HepG2 (cell line): ENCODE measurements at regions not wholly inside any gene's neighbourhood (a gene's known extent, or its start where the extent isn't known, plus 50 kb on each side); places are given as distances from the start of the nearest gene placed in this dataset.

Source experiments
- ARID5B ChIP-seq: IDR thresholded peaks from 2 replicates; pipeline ENCODE4 v1.4.0; 2020; ENCODE audit warnings: mild to moderate bottlenecking, missing genetic modification reagents
- ARNTL ChIP-seq: sonication (generic); formaldehyde crosslinking; IDR thresholded peaks from 2 replicates; pipeline ENCODE4 v1.4.0; 2020; ENCODE audit warnings: mild to moderate bottlenecking, missing genetic modification reagents
- CBFB ChIP-seq: sonication (generic); formaldehyde crosslinking; IDR thresholded peaks from 2 replicates; pipeline ENCODE4 v1.4.0; 2020; ENCODE audit warnings: missing genetic modification reagents
- CBX1 ChIP-seq: IDR thresholded peaks from one replicate; pipeline ENCODE4 v1.6.1; 2016; ENCODE audit warnings: antibody characterized with exemption, low read depth
- CBX5 ChIP-seq: sonication (generic); formaldehyde crosslinking; IDR thresholded peaks from 2 replicates; pipeline ENCODE4 v1.4.0; 2020; ENCODE audit warnings: missing genetic modification reagents, borderline replicate concordance
- HMG20B ChIP-seq: conservative IDR thresholded peaks from 2 replicates; pipeline ENCODE4 v1.6.1; 2016; ENCODE audit warnings: missing genetic modification reagents, missing compliant biosample characterization
- HOXA3 ChIP-seq: sonication (generic); formaldehyde crosslinking; IDR thresholded peaks from 2 replicates; pipeline ENCODE4 v1.5.0; 2020; ENCODE audit warnings: missing genetic modification reagents
- IKZF5 ChIP-seq: IDR thresholded peaks from 2 replicates; pipeline ENCODE4 v1.6.1; 2018; ENCODE audit warnings: missing genetic modification reagents, mild to moderate bottlenecking, missing compliant biosample characterization
- JUND ChIP-seq: sonication (generic); formaldehyde crosslinking; IDR thresholded peaks from 2 replicates; pipeline ENCODE4 v1.8.0; 2022; ENCODE audit warnings: mild to moderate bottlenecking, missing genetic modification reagents
- KLF16 ChIP-seq, 2 experiments: sonication (generic) in 1 of 2; formaldehyde crosslinking in 1 of 2; IDR thresholded peaks; 2 replicates each; pipeline versions ENCODE4 v1.6.1 to v1.8.0; 2016 to 2023; ENCODE audit warnings: missing genetic modification reagents in 2 of 2, missing compliant biosample characterization in 1 of 2
- LBX2 ChIP-seq: sonication (generic); formaldehyde crosslinking; IDR thresholded peaks from 2 replicates; pipeline ENCODE4 v1.5.0; 2020; ENCODE audit warnings: missing genetic modification reagents, mild to moderate bottlenecking, borderline replicate concordance
- NKX3-1 ChIP-seq: sonication (generic); formaldehyde crosslinking; IDR thresholded peaks from 2 replicates; pipeline ENCODE4 v1.5.0; 2020; ENCODE audit warnings: missing genetic modification reagents
- NR2C2 ChIP-seq: sonication (generic); formaldehyde crosslinking; IDR thresholded peaks from 2 replicates; pipeline ENCODE4 v1.4.0; 2020; ENCODE audit warnings: missing genetic modification reagents, mild to moderate bottlenecking, moderate library complexity, borderline replicate concordance
- PITX1 ChIP-seq: sonication (generic); formaldehyde crosslinking; IDR thresholded peaks from 2 replicates; pipeline ENCODE4 v1.5.1; 2020; ENCODE audit warnings: mild to moderate bottlenecking, missing genetic modification reagents
- SKI ChIP-seq: fragments of 450-650 bp; IDR thresholded peaks from one replicate; pipeline ENCODE4 v1.6.1; 2018; ENCODE audit warnings: mild to moderate bottlenecking; ENCODE audit not compliant: partially characterized antibody
- TBX3 ChIP-seq: fragments of 450-650 bp; IDR thresholded peaks from 2 replicates; pipeline ENCODE4 v1.6.1; 2017; ENCODE audit warnings: antibody characterized with exemption, mild to moderate bottlenecking, inconsistent platforms, borderline replicate concordance
- TCF12 ChIP-seq, 2 experiments: fragments of 450-650 bp in 1 of 2; sonication (generic) in 1 of 2; formaldehyde crosslinking in 1 of 2; IDR thresholded peaks; 2 replicates each; pipeline versions ENCODE4 v1.6.1 to v1.8.0; 2017 to 2022; ENCODE audit warnings: antibody characterized with exemption in 1 of 2, mild to moderate bottlenecking in 1 of 2, missing genetic modification reagents in 1 of 2, moderate library complexity in 1 of 2
- TCF7 ChIP-seq: sonication (generic); IDR thresholded peaks from 2 replicates; pipeline ENCODE4 v1.6.1; 2016; ENCODE audit warnings: antibody characterized with exemption, low read depth
- TCF7L2 ChIP-seq: IDR thresholded peaks from 2 replicates; pipeline ENCODE4 v1.6.1; 2011; ENCODE audit warnings: mild to moderate bottlenecking, low read depth, low read length, moderate library complexity
- THAP11 ChIP-seq: IDR thresholded peaks from 2 replicates; pipeline ENCODE4 v1.6.1; 2016; ENCODE audit warnings: missing biosample characterization, missing genetic modification reagents
- TOPORS ChIP-seq: sonication (generic); formaldehyde crosslinking; IDR thresholded peaks from 2 replicates; pipeline ENCODE4 v1.8.0; 2023; ENCODE audit warnings: mild to moderate bottlenecking, missing genetic modification reagents
- ZNF335 ChIP-seq: sonication (generic); formaldehyde crosslinking; IDR thresholded peaks from 2 replicates; pipeline ENCODE4 v1.4.0; 2020; ENCODE audit warnings: missing genetic modification reagents
- ZNF430 ChIP-seq: sonication (generic); formaldehyde crosslinking; IDR thresholded peaks from 2 replicates; pipeline ENCODE4 v1.9.0; 2021; ENCODE audit warnings: mild to moderate bottlenecking, missing genetic modification reagents
- ZNF460 ChIP-seq: sonication (generic); formaldehyde crosslinking; IDR thresholded peaks from 2 replicates; pipeline ENCODE4 v1.5.1; 2020; ENCODE audit warnings: missing genetic modification reagents, mild to moderate bottlenecking, borderline replicate concordance
- ZNF510 ChIP-seq: sonication (generic); formaldehyde crosslinking; IDR thresholded peaks from 2 replicates; pipeline ENCODE4 v1.4.0; 2020; ENCODE audit warnings: low read depth, mild to moderate bottlenecking, missing genetic modification reagents
- ZNF790 ChIP-seq: sonication (generic); formaldehyde crosslinking; IDR thresholded peaks from 2 replicates; pipeline ENCODE4 v1.8.0; 2022; ENCODE audit warnings: missing genetic modification reagents, mild to moderate bottlenecking, borderline replicate concordance

- TF ChIP-seq IKZF5 (CRISPR knock-in tag), result peak; percentile 68; the same call in 1 of the 2 replicates
- TF ChIP-seq CBX5 (CRISPR knock-in tag), result peak; percentile 96
- TF ChIP-seq NR2C2, result peak; percentile 43; the same call in 1 of the 2 replicates
- TF ChIP-seq TOPORS (CRISPR knock-in tag), result no peak
- no peak for TF ChIP-seq TCF12 (IDR thresholded peaks at IDR 0.05)
- TF ChIP-seq TCF12 (CRISPR knock-in tag; IDR thresholded peaks at IDR 0.05), result no peak
- no peak for TF ChIP-seq LBX2 (CRISPR knock-in tag)
- no peak; the same call in 1 of the 2 replicates for TF ChIP-seq ZNF510 (CRISPR knock-in tag)
- peak; percentile 64; the same call in 1 of the 2 replicates for TF ChIP-seq TBX3
- peak; percentile 56 for TF ChIP-seq PITX1 (CRISPR knock-in tag)
- TF ChIP-seq ZNF790 (CRISPR knock-in tag), result no peak
- TF ChIP-seq SKI, result peak; percentile 26
- TF ChIP-seq HMG20B (CRISPR knock-in tag), result peak; percentile 72; the same call in 1 of the 2 replicates
- peak; percentile 65; the same call in 1 of the 2 replicates for TF ChIP-seq HOXA3 (CRISPR knock-in tag)
- 0 out of 2 replicates have a peak, but pooled peaks have one; percentile 67 for TF ChIP-seq NKX3-1
- 0 out of 2 replicates have a peak, but pooled peaks have one; percentile 25 for TF ChIP-seq ZNF335
- no peak for TF ChIP-seq CBX1
- TF ChIP-seq ZNF460 (CRISPR knock-in tag), result no peak
- no peak for TF ChIP-seq JUND
- TF ChIP-seq KLF16 (CRISPR knock-in tag; IDR thresholded peaks at IDR 0.05), result peak in 1 of 2 experiments; percentile 81; a peak in 2 of 4 replicates
- no peak for TF ChIP-seq ZNF430 (CRISPR knock-in tag)
- peak; percentile 57 for TF ChIP-seq CBFB (CRISPR knock-in tag)
- peak; percentile 47; the same call in 1 of the 2 replicates for TF ChIP-seq THAP11 (CRISPR knock-in tag)
- peak; percentile 71 for TF ChIP-seq TCF7
- peak; percentile 81 for TF ChIP-seq ARID5B (CRISPR knock-in tag)
- 0 out of 2 replicates have a peak, but pooled peaks have one; percentile 34 for TF ChIP-seq ARNTL (CRISPR knock-in tag)
- TF ChIP-seq TCF7L2, result no peak
Observed at GRCh38 chr16:8173111-8173644, 417.1 kb downstream of the TMEM114 start (continued).
